Neural cell (in vitro differentiated cells): ENCODE measurements at regions not wholly inside any gene's neighbourhood (a gene's known extent, or its start where the extent isn't known, plus 50 kb on each side); places are given as distances from the start of the nearest gene placed in this dataset.

ENCODE experiments used
- H2AFZ ChIP-seq: fragments of 200-600, 300-800 bp; sonication (generic), shearing (Covaris generic); 2 replicates; pipeline ENCODE4 v1.6.0; 2014; ENCODE audit warnings: low read depth, mild to moderate bottlenecking, antibody characterized with exemption, low read length, moderate library complexity
- H3F3A ChIP-seq: fragments of 200-600 bp; shearing (Covaris generic); 2 replicates; pipeline ENCODE4 v1.6.1; 2016; ENCODE audit warnings: mild to moderate bottlenecking, moderate library complexity, mixed read lengths, antibody characterized with exemption, low read length; ENCODE audit not compliant: insufficient read depth, poor library complexity, severe bottlenecking
- H3K27ac ChIP-seq: fragments of 200-600, 300-800 bp; sonication (generic), shearing (Covaris generic); 2 replicates; pipeline ENCODE4 v1.5.1; 2014; ENCODE audit warnings: mild to moderate bottlenecking, low read length, moderate library complexity
- H3K27me3 ChIP-seq: fragments of 300-800, 200-600 bp; sonication (generic), shearing (Covaris generic); 2 replicates; pipeline ENCODE4 v1.6.0; 2014; ENCODE audit warnings: mild to moderate bottlenecking, low read depth, low read length, moderate library complexity; ENCODE audit not compliant: insufficient read depth
- H3K36me3 ChIP-seq: fragments of 300-800, 200-600 bp; sonication (generic), shearing (Covaris generic); 2 replicates; pipeline ENCODE4 v1.5.1; 2014; ENCODE audit warnings: mild to moderate bottlenecking, antibody characterized with exemption, low read length, moderate library complexity; ENCODE audit not compliant: insufficient read depth
- H3K4me2 ChIP-seq: fragments of 300-800, 200-600 bp; sonication (generic), shearing (Covaris generic); 2 replicates; pipeline ENCODE4 v1.6.0; 2014; ENCODE audit warnings: mild to moderate bottlenecking, low read length
- H3K4me3 ChIP-seq: fragments of 300-800, 200-600 bp; sonication (generic), shearing (Covaris generic); 2 replicates; pipeline ENCODE4 v1.5.1; 2014; ENCODE audit warnings: mild to moderate bottlenecking, low read length, moderate library complexity
- H3K79me2 ChIP-seq: fragments of 200-600 bp; shearing (Covaris generic); replicated peaks from 2 replicates; pipeline ENCODE4 v1.6.0; 2014; ENCODE audit warnings: mild to moderate bottlenecking, low read length, moderate library complexity; ENCODE audit not compliant: insufficient read depth
- H3K9ac ChIP-seq: fragments of 300-800, 200-600 bp; sonication (generic), shearing (Covaris generic); 2 replicates; pipeline ENCODE4 v1.6.1; 2016; ENCODE audit warnings: mild to moderate bottlenecking, low read length, mixed read lengths
- H3K9me2 ChIP-seq: fragments of 200-600 bp; shearing (Covaris generic); 2 replicates; pipeline ENCODE4 v1.6.1; 2016; ENCODE audit warnings: mild to moderate bottlenecking, low read length, mixed read lengths; ENCODE audit not compliant: insufficient read depth
- H3K9me3 ChIP-seq: fragments of 200-600, 300-800 bp; sonication (generic), shearing (Covaris generic); 2 replicates; pipeline ENCODE4 v1.6.1; 2016; ENCODE audit warnings: mild to moderate bottlenecking, mixed run types, low read length, moderate library complexity, mixed read lengths
- H4K20me1 ChIP-seq: fragments of 200-600 bp; shearing (Covaris generic); 2 replicates; pipeline ENCODE4 v1.6.1; 2016; ENCODE audit warnings: mild to moderate bottlenecking, mixed run types; ENCODE audit not compliant: insufficient read depth
- EP300 ChIP-seq: fragments of 450-650 bp; conservative IDR thresholded peaks from 2 replicates; pipeline ENCODE4 v1.6.1; 2014; ENCODE audit warnings: antibody characterized with exemption, mild to moderate bottlenecking, moderate library complexity; ENCODE audit not compliant: poor library complexity, severe bottlenecking
- EZH2 ChIP-seq: fragments of 200-600, 300-800 bp; shearing (Covaris generic), sonication (generic); IDR thresholded peaks from 2 replicates; pipeline ENCODE4 v1.6.1; 2014; ENCODE audit warnings: antibody characterized with exemption, low read length, borderline replicate concordance, mild to moderate bottlenecking; ENCODE audit not compliant: insufficient read depth, poor library complexity, severe bottlenecking
- MXI1 ChIP-seq: fragments of 450-650 bp; conservative IDR thresholded peaks from 2 replicates; pipeline ENCODE4 v1.6.1; 2014; ENCODE audit warnings: antibody characterized with exemption, mild to moderate bottlenecking; ENCODE audit not compliant: poor library complexity, severe bottlenecking
- POLR2AphosphoS5 ChIP-seq: IDR thresholded peaks from 2 replicates; pipeline ENCODE4 v1.6.1; 2012
- RAD21 ChIP-seq: fragments of 450-650 bp; conservative IDR thresholded peaks from 2 replicates; pipeline ENCODE4 v1.6.1; 2014; ENCODE audit warnings: antibody characterized with exemption, mild to moderate bottlenecking, moderate library complexity
- SMC3 ChIP-seq: fragments of 450-650 bp; conservative IDR thresholded peaks from 2 replicates; pipeline ENCODE4 v1.6.1; 2014; ENCODE audit warnings: antibody characterized with exemption, mild to moderate bottlenecking, moderate library complexity; ENCODE audit not compliant: poor library complexity
- TAF1 ChIP-seq: IDR thresholded peaks from 2 replicates; pipeline ENCODE4 v1.6.1; 2012; ENCODE audit warnings: low read depth
- TF ChIP-seq, protein P1 (sequence below): IDR thresholded peaks from 2 replicates; pipeline ENCODE4 v1.6.1; 2012; ENCODE audit warnings: borderline replicate concordance
- TF ChIP-seq, protein P2 (sequence below): fragments of 450-650 bp; IDR thresholded peaks from 2 replicates; pipeline ENCODE4 v1.5.1; 2014; ENCODE audit warnings: antibody characterized with exemption, mild to moderate bottlenecking, moderate library complexity; ENCODE audit not compliant: poor library complexity, severe bottlenecking

DNA sequence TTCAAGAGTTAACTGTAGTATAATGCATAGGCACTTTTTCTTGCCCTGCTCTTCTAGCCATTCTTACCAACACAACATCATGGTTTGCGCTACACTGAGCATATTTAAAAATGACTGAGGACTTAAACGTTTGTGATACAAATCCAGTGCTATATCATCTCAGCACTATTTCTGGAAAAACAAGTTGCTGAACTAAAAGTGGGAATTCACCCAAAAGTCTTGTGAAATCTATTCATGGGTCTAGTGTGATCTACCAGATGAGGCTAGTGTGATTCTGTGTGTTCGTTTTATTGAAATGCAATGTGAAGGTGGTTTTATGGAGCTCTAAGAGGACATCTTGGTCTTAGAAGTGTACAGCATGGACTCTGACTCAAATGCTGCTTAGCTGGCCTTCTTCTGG lies 584.6 kb upstream of the POM121L12 start:
- no peaks in the 10 kb centered on the region for H3K27me3 ChIP-seq
- H2AFZ ChIP-seq = no peak overlapping the region
- H3K4me2 ChIP-seq = no peak overlapping the region
- H3K27ac ChIP-seq = no peak overlapping the region
- H3F3A ChIP-seq = no peaks in the 10 kb centered on the region
- H4K20me1 ChIP-seq = no peaks in the 10 kb centered on the region
- H3K9me3 ChIP-seq = no peaks in the 10 kb centered on the region
- no peaks in the 10 kb centered on the region for H3K9me2 ChIP-seq
- no peaks in the 10 kb centered on the region for H3K36me3 ChIP-seq
- H3K9ac ChIP-seq = no peak overlapping the region
- H3K79me2 ChIP-seq = no peaks in the 10 kb centered on the region
- no peak overlapping the region for H3K4me3 ChIP-seq
- TF ChIP-seq, protein P1, sequence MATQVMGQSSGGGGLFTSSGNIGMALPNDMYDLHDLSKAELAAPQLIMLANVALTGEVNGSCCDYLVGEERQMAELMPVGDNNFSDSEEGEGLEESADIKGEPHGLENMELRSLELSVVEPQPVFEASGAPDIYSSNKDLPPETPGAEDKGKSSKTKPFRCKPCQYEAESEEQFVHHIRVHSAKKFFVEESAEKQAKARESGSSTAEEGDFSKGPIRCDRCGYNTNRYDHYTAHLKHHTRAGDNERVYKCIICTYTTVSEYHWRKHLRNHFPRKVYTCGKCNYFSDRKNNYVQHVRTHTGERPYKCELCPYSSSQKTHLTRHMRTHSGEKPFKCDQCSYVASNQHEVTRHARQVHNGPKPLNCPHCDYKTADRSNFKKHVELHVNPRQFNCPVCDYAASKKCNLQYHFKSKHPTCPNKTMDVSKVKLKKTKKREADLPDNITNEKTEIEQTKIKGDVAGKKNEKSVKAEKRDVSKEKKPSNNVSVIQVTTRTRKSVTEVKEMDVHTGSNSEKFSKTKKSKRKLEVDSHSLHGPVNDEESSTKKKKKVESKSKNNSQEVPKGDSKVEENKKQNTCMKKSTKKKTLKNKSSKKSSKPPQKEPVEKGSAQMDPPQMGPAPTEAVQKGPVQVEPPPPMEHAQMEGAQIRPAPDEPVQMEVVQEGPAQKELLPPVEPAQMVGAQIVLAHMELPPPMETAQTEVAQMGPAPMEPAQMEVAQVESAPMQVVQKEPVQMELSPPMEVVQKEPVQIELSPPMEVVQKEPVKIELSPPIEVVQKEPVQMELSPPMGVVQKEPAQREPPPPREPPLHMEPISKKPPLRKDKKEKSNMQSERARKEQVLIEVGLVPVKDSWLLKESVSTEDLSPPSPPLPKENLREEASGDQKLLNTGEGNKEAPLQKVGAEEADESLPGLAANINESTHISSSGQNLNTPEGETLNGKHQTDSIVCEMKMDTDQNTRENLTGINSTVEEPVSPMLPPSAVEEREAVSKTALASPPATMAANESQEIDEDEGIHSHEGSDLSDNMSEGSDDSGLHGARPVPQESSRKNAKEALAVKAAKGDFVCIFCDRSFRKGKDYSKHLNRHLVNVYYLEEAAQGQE = no peak
- TF ChIP-seq RAD21 = no peak
- no peak for TF ChIP-seq TAF1
- TF ChIP-seq MXI1 = no peak
- no peak for TF ChIP-seq SMC3
- TF ChIP-seq POLR2AphosphoS5 = no peak
- TF ChIP-seq, protein P2, sequence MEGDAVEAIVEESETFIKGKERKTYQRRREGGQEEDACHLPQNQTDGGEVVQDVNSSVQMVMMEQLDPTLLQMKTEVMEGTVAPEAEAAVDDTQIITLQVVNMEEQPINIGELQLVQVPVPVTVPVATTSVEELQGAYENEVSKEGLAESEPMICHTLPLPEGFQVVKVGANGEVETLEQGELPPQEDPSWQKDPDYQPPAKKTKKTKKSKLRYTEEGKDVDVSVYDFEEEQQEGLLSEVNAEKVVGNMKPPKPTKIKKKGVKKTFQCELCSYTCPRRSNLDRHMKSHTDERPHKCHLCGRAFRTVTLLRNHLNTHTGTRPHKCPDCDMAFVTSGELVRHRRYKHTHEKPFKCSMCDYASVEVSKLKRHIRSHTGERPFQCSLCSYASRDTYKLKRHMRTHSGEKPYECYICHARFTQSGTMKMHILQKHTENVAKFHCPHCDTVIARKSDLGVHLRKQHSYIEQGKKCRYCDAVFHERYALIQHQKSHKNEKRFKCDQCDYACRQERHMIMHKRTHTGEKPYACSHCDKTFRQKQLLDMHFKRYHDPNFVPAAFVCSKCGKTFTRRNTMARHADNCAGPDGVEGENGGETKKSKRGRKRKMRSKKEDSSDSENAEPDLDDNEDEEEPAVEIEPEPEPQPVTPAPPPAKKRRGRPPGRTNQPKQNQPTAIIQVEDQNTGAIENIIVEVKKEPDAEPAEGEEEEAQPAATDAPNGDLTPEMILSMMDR = no peak
- no peak for TF ChIP-seq EP300
- no peak for TF ChIP-seq EZH2

DNA sequence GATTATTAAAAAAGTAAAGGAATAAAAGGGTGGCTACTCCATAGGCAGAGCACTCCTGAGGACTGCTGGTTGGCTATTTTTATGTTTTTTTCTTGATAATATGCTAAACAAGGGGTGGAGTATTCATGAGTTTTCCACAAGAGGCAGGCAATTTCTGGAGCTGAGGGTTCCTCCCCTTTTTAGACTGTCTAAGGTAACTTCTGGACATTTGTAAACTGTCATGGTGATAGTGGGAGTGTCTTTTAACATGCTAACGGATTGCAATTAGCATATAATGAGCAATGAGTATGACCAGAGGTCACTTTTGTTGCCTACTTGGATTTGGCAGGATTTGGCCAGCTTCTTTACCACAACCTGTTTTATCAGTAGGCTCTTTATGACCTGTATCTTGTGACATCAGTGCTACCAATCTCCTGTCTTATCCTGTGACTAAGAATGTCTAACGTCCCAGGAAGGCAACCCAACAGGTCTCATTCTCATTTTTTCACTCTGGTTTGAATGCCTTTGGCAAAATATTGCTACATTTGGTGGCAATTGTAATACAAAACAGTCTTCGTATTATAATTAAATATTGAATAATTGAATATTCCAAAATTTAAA lies 587.8 kb upstream of the POM121L12 start:
- no peak for TF ChIP-seq RAD21

DNA sequence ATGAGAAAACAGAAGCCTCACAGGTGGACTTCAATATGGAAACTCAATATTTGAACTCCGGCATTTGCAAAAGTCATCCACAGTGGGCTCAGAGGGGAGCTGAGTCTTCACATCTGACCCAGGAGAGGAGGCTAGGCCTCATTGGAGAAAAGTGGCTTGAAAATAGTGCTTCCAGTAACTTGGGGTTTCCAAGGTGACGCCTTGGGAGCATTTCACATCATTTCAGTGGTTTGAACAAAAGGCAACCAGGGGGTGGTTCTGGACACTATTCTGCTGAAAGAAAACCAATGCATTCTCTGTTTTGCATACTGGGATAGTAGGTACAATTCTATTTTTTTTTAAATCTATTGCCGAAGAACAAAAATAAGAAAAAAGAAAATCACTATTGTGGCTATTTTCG lies 599.2 kb upstream of the POM121L12 start:
- Histone ChIP-seq H2AFZ (no peak overlapping the region), H3K9me2 (no peaks in the 10 kb centered on the region), H3F3A (no peaks in the 10 kb centered on the region), H3K36me3 (no peaks in the 10 kb centered on the region), H3K27ac (no peak overlapping the region), H3K4me3 (no peak overlapping the region), H3K4me2 (no peak overlapping the region), H4K20me1 (no peaks in the 10 kb centered on the region), H3K79me2 (no peaks in the 10 kb centered on the region), H3K9ac (no peak overlapping the region), H3K27me3 (no peaks in the 10 kb centered on the region), H3K9me3 (no peaks in the 10 kb centered on the region)
- no peak for TF ChIP-seq EZH2
- TF ChIP-seq SMC3 = no peak
- TF ChIP-seq POLR2AphosphoS5 = no peak
- TF ChIP-seq, protein P1 = no peak
- TF ChIP-seq RAD21 = no peak
- TF ChIP-seq EP300 = no peak
- TF ChIP-seq, protein P2 = no peak
- no peak for TF ChIP-seq MXI1
- no peak for TF ChIP-seq TAF1

More for the DNA sequence above, 587.8 kb upstream of the POM121L12 start:
- Histone ChIP-seq H3K36me3 (no peaks in the 10 kb centered on the region), H2AFZ (no peak overlapping the region), H3K4me2 (no peak overlapping the region), H4K20me1 (no peaks in the 10 kb centered on the region), H3K79me2 (no peaks in the 10 kb centered on the region), H3K9ac (no peak overlapping the region), H3K4me3 (no peak overlapping the region), H3K27ac (no peak overlapping the region), H3K9me2 (no peaks in the 10 kb centered on the region), H3K9me3 (no peaks in the 10 kb centered on the region), H3F3A (no peaks in the 10 kb centered on the region), H3K27me3 (no peaks in the 10 kb centered on the region)
